KMS-11 (cell line): ENCODE measurements at regions not wholly inside any gene's neighbourhood (a gene's known extent, or its start where the extent isn't known, plus 50 kb on each side); places are given as distances from the start of the nearest gene placed in this dataset.

Source experiments
- H2AFZ ChIP-seq: fragments of 200-600 bp; sonication (generic); 2 replicates; pipeline ENCODE4 v1.6.1; 2016; ENCODE audit warnings: antibody characterized with exemption, mixed run types, low read depth
- H3K27ac ChIP-seq: fragments of 200-600 bp; sonication (generic); 2 replicates; pipeline ENCODE4 v1.6.1; 2016; ENCODE audit warnings: mild to moderate bottlenecking, mixed run types
- H3K27me3 ChIP-seq: fragments of 200-600 bp; sonication (generic); 2 replicates; pipeline ENCODE4 v1.6.1; 2017; ENCODE audit warnings: mild to moderate bottlenecking, low read depth, mixed run types, moderate library complexity; ENCODE audit not compliant: insufficient read depth
- H3K36me3 ChIP-seq: fragments of 200-600 bp; sonication (generic); 2 replicates; pipeline ENCODE4 v1.6.1; 2017; ENCODE audit warnings: mild to moderate bottlenecking, mixed run types; ENCODE audit not compliant: insufficient read depth
- H3K4me1 ChIP-seq: fragments of 200-600 bp; sonication (generic); 2 replicates; pipeline ENCODE4 v1.6.1; 2016; ENCODE audit warnings: mild to moderate bottlenecking, low read depth, mixed run types; ENCODE audit not compliant: poor library complexity, severe bottlenecking
- H3K4me2 ChIP-seq: fragments of 200-600 bp; sonication (generic); 2 replicates; pipeline ENCODE4 v1.7.0; 2016; ENCODE audit warnings: mild to moderate bottlenecking, mixed run types
- H3K4me3 ChIP-seq: fragments of 200-600 bp; sonication (generic); IDR thresholded peaks from 2 replicates; pipeline ENCODE4 v1.6.1; 2017; ENCODE audit warnings: low read depth, low read length, mixed read lengths; ENCODE audit not compliant: insufficient read depth
- H3K79me2 ChIP-seq: fragments of 200-600 bp; sonication (generic); 2 replicates; pipeline ENCODE4 v1.6.1; 2016; ENCODE audit warnings: low read depth, mixed run types; ENCODE audit not compliant: insufficient read depth
- H3K9ac ChIP-seq: fragments of 200-600 bp; sonication (generic); 2 replicates; pipeline ENCODE4 v1.6.1; 2016; ENCODE audit warnings: mild to moderate bottlenecking, mixed run types
- H4K20me1 ChIP-seq: fragments of 200-600 bp; sonication (generic); 2 replicates; pipeline ENCODE4 v1.6.1; 2016; ENCODE audit warnings: mild to moderate bottlenecking, mixed run types; ENCODE audit not compliant: insufficient read depth
- TF ChIP-seq, protein P1 (sequence below): fragments of 200-600 bp; sonication (generic); conservative IDR thresholded peaks from 2 replicates; pipeline ENCODE4 v1.6.1; 2017; ENCODE audit warnings: low read depth, mild to moderate bottlenecking, antibody characterized with exemption, low read length, moderate library complexity, mixed read lengths

DNA sequence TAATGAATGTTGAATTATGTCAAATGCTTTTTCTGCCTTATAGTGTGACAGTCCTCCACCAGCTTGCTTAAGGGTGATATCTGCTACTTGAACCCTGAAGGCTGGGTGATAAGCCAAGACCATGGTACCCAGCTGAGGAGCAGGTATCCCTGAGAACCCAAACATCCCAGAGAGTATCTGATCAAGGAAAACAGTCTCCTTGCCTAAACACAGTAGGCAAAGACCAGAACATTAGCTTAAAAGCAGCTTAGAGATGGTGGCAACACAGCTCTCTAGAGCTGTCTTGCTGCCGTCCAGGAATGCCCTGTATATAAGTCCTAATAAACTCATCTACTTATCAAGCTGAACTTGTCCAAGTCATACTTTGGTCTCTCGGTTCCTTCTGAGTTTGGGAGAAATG is 127.7 kb upstream of the PRSS16 start:
- Histone ChIP-seq H3K27me3 (no peaks in the 10 kb centered on the region), H3K79me2 (no peaks in the 10 kb centered on the region), H3K4me2 (no peak overlapping the region), H3K36me3 (no peaks in the 10 kb centered on the region), H3K4me3 (no peak overlapping the region), H3K4me1 (peaks cover 28% of the 10 kb centered on the region), H3K27ac (no peak overlapping the region), H4K20me1 (no peaks in the 10 kb centered on the region), H3K9ac (no peak overlapping the region), H2AFZ (no peak overlapping the region)
- TF ChIP-seq, protein P1, sequence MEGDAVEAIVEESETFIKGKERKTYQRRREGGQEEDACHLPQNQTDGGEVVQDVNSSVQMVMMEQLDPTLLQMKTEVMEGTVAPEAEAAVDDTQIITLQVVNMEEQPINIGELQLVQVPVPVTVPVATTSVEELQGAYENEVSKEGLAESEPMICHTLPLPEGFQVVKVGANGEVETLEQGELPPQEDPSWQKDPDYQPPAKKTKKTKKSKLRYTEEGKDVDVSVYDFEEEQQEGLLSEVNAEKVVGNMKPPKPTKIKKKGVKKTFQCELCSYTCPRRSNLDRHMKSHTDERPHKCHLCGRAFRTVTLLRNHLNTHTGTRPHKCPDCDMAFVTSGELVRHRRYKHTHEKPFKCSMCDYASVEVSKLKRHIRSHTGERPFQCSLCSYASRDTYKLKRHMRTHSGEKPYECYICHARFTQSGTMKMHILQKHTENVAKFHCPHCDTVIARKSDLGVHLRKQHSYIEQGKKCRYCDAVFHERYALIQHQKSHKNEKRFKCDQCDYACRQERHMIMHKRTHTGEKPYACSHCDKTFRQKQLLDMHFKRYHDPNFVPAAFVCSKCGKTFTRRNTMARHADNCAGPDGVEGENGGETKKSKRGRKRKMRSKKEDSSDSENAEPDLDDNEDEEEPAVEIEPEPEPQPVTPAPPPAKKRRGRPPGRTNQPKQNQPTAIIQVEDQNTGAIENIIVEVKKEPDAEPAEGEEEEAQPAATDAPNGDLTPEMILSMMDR = no peak

DNA sequence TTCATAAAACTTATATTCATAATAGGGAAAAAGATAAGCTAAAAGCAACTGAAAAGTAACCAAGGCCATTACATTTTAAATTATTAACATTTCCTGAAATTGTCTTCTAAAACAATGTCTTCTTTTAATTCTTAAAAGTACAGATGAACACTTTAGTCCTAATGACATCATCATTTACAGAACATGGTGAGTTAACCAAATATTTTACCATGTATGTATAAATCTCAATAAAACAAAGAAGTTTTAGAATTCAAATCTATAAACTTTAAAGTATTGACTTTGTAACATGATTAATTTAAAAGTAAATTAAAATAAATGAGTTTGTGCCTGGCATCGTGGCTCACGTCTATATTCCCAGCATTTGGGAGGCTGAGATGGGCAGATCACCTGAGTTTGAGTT is 125.9 kb upstream of the PRSS16 start:
- TF ChIP-seq, protein P1 = no peak
- Histone ChIP-seq H3K4me1 (peaks cover 30% of the 10 kb centered on the region), H3K27ac (no peak overlapping the region), H3K4me3 (no peak overlapping the region), H3K27me3 (no peaks in the 10 kb centered on the region), H4K20me1 (no peaks in the 10 kb centered on the region), H3K79me2 (peaks cover 4% of the 10 kb centered on the region; the same call in 1 of the 2 replicates), H2AFZ (no peak overlapping the region), H3K9ac (no peak overlapping the region), H3K4me2 (peak overlapping the region; percentile 26; the same call in 1 of the 2 replicates), H3K36me3 (no peaks in the 10 kb centered on the region)

DNA sequence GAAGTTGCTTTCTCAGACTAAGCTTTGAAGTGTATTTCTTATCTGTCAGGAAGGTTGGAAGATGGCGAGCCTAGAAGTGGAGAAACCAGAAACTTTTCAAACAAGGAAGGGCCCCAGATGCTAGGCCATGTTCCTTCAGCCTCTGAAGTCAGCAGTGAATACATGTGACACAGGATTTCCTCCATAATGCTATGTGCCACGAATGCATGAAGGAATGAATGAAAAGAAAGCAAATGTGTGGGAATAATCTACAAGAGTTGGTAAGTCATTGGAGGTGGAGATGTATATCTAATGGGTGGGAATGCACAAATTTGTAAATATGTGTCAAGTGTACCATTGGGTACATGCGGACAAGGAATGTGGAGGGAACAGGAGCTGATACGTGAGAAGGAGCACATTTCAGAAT is 123.2 kb upstream of the PRSS16 start:
- H3K27me3 ChIP-seq = no peaks in the 10 kb centered on the region
- H2AFZ ChIP-seq = no peak overlapping the region
- H3K4me1 ChIP-seq = peaks cover 35% of the 10 kb centered on the region
- no peaks in the 10 kb centered on the region for H3K36me3 ChIP-seq
- no peak overlapping the region for H3K4me2 ChIP-seq
- no peaks in the 10 kb centered on the region for H4K20me1 ChIP-seq
- H3K9ac ChIP-seq = no peak overlapping the region
- no peak overlapping the region for H3K27ac ChIP-seq
- H3K4me3 ChIP-seq = no peak overlapping the region
- H3K79me2 ChIP-seq = peaks cover 24% of the 10 kb centered on the region; the same call in 1 of the 2 replicates
- TF ChIP-seq, protein P1 = no peak

DNA sequence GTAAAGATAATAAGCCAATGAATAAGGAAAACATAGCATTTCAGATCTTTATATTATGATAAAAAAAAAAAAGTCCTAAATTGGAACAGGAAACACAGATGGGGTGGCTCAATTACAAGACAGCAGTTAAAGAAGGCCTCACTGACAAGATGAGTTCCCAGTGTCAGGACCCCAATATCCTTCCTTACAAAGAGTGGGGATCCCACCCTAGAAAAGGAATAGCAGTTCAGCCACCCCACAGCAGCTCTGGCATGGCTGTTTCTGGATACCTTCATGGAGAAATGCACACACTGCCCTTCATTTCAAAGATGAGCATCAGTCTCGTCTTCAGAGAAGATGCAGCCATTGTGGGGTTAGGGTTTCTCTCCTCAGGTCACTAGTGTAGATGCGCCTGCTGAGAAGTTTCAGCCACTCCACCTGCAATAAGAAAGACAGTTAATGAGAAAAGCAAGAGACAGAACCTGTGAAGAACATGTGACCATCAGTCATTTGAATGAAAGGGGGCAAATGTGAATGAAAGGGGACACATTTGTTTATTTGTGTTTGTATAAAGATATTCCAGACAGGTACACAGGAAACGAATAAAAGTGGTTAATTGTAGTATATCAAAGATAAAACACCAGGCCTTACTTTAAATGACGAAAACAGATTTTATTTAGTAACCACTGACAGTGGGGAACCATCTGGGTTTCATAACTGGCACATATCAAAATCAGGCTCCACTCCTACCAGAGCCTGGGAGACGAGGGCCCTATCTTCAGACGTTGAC is 121.3 kb upstream of the PRSS16 start:
- Histone ChIP-seq H3K4me3 (no peak overlapping the region), H3K27ac (peak overlapping the region; percentile 99; the same call in 1 of the 2 replicates), H3K36me3 (no peaks in the 10 kb centered on the region), H3K4me2 (peak overlapping the region; percentile 94), H4K20me1 (no peaks in the 10 kb centered on the region), H3K4me1 (peaks cover 37% of the 10 kb centered on the region), H2AFZ (peak overlapping the region; percentile 54; the same call in 1 of the 2 replicates), H3K79me2 (peaks cover 43% of the 10 kb centered on the region), H3K27me3 (no peaks in the 10 kb centered on the region), H3K9ac (peak overlapping the region; percentile 100; the same call in 1 of the 2 replicates)
- TF ChIP-seq, protein P1 = no peak
